HCT116 (cell line): ENCODE measurements at regions not wholly inside any gene's neighbourhood (a gene's known extent, or its start where the extent isn't known, plus 50 kb on each side); places are given as distances from the start of the nearest gene placed in this dataset.

Source experiments
- POLR2AphosphoS5 ChIP-seq: IDR thresholded peaks from 2 replicates; pipeline ENCODE4 v1.6.1; 2011; ENCODE audit warnings: mild to moderate bottlenecking, low read depth, low read length, moderate library complexity
- TCF7L2 ChIP-seq: IDR thresholded peaks from 2 replicates; pipeline ENCODE4 v1.7.0; 2011; ENCODE audit warnings: borderline replicate concordance, inconsistent platforms; ENCODE audit not compliant: insufficient read depth, insufficient read length; ENCODE audit errors: extremely low read depth
- YY1 ChIP-seq: IDR thresholded peaks from 2 replicates; pipeline ENCODE4 v1.6.1; 2011; ENCODE audit warnings: low read length, low read depth, moderate library complexity, mild to moderate bottlenecking; ENCODE audit not compliant: insufficient replicate concordance; ENCODE audit errors: extremely low read depth
- ZBTB33 ChIP-seq: IDR thresholded peaks from 2 replicates; pipeline ENCODE4 v1.6.1; 2011; ENCODE audit warnings: mild to moderate bottlenecking, low read length, moderate library complexity; ENCODE audit not compliant: insufficient replicate concordance; ENCODE audit errors: extremely low read depth
- ZNF274 ChIP-seq: fragments of 200-500 bp; sonication (Bioruptor generic); IDR thresholded peaks from 2 replicates; pipeline ENCODE4 v1.6.1; 2014; ENCODE audit warnings: mild to moderate bottlenecking, low read depth, low read length, inconsistent platforms

GRCh38 chr2:41405441-41405840 lies 642.4 kb upstream of the PKDCC start:
- TF ChIP-seq ZBTB33 (no peak), YY1 (no peak), TCF7L2 (no peak), POLR2AphosphoS5 (no peak), ZNF274 (no peak)
